ENCODE measurements at regions not wholly inside any gene's neighbourhood (a gene's known extent, or its start where the extent isn't known, plus 50 kb on each side); places are given as distances from the start of the nearest gene placed in this dataset.
"Not testable (repeated sequence)": the region's sequence is repeated elsewhere in the genome, so short reads cannot be mapped to it uniquely, and the experiment has no call there.

GRCh38 chr7:24436131-24436920, 136.9 kb upstream of the PALS2 start:
- ATAC-seq, result no peak

- no peak for ATAC-seq
Observed at GRCh38 chr7:24438232-24438631, 135.0 kb upstream of the PALS2 start.

DNA sequence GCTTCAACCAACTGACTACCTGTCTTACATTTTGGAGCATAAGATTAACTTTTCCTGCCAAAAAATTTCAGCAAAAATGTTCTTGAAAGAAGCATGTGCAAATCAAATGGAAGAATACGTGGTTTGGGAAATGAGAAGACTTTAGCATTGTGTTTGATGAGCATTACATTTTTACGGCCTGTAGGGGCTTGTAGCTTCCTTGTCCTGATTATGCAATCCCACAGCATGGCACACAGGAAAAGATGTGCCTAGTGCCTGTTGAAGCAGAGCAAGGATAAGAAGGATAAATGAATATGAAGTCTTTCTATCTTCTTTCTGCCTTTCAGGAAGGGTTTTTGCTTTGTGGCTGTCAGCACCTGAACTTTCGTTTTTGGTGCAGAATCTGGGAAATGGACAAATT, 134.1 kb upstream of the PALS2 start:
- not testable (repeated sequence) for ATAC-seq

GRCh38 chr7:24440892-24441291, 132.4 kb upstream of the PALS2 start:
- ATAC-seq, result no peak

DNA sequence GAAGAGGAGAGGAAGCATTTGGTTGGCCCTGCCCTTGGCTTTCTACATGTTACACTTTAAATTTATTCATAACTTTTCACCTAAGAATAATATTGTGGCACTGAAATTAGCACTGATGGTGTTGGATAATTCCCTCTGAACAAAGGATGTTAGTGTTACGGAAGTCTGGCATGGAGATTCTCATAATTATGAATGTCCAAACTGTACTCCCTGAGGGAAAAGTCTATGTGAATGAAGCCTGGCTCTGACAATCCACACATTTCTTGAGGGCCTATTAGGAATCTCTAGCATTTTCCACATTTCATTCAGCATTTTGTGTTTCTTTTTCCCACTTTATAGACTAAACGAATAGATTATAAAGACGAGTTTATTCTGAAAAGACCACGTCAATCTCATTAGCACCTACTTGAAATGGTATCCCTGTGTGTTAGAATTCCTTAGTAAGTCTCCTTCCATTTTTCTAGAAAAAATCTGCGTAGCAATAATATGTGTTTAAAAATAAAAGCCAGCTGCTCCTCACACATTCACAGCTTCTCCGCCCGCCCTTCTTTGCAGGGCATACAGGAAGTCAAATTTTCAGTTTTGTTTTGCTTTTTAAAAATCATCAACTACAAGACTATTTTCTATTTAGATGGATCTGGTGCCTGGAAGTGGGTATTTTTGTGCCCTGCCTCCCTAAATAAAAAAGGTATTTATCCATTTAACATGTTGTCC, 131.8 kb upstream of the PALS2 start:
- no peak for ATAC-seq

- ATAC-seq, result no peak
Observed at GRCh38 chr7:24442170-24442777, 131.0 kb upstream of the PALS2 start.

DNA sequence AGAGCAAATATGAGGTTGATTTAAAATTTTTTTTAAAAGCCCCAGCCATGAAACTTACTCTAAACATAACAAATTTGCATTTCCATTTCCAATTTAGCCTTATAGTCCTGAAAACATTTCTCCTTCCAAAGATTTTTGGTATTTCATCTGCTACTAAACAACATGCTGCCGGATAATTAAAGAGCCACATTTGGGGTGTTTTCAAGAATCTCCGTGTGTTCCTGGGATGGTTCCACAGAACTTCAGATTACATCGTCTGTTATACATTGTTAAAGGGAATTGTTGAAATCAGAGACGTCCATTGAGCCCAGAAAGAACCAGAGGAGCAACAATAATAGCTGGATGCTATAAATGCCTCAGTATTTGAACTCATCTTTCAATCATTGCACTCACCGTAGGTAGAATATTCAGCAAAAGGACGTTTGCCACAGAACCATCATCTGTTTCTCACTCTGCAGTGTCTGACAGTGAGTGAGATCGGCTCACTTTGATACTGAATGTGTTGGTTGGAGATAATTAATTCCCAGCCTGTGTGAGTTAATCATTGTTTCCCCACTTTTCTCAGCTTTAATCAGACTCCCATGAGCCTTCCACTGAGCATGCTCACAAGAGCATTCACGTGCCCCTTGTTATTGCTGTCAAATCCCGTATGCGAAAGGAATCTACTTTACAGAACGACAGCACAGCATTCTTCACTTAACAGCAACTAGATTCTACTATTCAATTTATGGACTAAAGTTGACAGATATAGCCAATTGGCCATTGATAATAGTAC, 128.4 kb upstream of the PALS2 start:
- no peak for ATAC-seq

- no peak for ATAC-seq
Observed at GRCh38 chr7:24448038-24448437, 125.2 kb upstream of the PALS2 start.

DNA sequence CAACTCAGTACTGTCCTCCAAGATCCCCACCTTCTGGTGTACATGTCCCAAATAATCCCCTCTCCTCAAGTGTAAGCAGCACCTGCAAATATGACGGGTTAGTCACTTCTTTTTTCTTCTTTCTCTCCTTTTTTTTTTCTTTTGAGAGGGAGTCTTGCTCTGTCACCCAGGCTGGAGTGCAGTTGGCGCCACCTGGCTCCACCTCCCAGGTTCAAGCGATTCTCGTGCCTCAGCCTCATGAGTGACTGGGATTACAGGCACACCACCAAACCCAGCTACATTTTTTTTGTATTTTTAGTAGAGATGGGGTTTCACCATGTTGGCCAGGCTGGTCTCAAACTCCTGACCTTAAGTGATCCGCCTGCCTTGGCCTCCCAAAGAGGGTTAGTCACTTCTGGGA, 123.8 kb upstream of the PALS2 start:
- ATAC-seq, result not testable (repeated sequence)

DNA sequence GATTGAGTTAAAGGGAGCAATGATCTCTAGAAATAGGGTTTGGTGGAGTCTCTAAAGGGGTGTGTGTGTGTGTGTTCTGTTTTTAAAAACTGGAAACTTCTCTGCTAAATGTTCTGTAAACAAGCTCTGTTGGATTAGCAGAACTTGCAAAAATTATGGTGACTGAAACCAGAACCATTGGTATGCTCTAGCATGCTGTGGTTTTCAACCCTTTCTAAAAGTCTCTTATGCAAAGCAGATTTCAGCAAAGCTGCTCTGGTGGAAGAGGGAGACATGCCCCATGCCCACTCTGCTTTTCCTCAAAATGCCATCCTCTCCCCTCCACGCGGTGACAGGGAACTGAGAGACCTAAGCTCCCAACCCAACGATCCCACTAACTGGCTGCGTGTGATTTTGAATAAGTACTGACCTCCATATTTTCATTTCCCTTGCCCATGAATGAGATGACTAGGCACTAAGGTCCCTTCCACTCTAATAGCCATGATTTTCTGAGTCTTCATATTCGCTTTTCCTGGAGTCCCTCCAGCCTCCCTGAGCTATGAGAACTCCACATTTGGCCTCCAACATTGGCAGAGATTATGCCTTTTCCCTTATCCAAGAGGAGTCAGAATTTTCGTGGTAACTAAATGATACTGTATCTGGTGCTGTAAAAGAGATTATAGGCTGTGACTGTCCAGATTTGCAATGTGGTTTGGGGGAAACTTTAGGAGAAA, 117.3 kb upstream of the PALS2 start:
- no peak for ATAC-seq

- ATAC-seq, result no peak
Observed at GRCh38 chr7:24456526-24457218, 116.6 kb upstream of the PALS2 start.

DNA sequence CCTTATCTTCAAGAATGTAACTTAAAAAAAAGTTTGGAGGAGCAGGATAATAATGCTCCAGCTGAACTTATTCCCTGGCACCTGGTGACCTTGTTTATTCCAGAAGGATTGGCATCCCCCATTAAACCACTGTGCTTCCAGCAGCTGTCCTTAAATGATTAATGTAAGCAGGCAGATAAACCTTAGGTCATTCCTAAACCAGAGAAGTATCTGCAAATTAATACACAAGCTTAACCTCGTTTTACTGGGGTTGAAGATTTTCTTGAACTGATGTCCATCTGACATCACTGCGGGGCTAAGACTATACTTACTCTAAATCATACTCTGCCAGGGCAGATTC, 116.1 kb upstream of the PALS2 start:
- no peak for ATAC-seq

GRCh38 chr7:24462117-24462516, 111.1 kb upstream of the PALS2 start:
- no peak for ATAC-seq

- no peak for ATAC-seq
Observed at GRCh38 chr7:24462984-24463383, 110.3 kb upstream of the PALS2 start.

DNA sequence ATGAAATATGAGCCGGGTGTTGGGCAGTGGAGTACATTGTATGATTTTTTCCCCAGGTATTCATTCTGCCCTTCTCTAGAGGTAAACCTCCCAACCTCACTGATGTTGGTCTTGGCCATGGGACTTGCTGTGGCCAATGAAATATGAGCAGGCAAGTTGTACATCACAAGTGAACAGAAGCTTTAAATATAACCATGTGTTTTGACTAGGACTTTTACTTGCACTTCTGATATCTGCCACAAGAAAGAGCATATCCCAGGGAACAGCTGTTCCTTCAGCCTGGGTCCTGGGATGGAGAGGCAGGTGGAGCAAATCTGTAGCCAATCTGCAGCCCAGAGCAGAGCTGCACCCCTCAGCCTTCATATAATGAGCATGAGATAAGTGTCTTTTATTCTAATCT, 109.8 kb upstream of the PALS2 start:
- no peak for ATAC-seq

GRCh38 chr7:24464861-24465260, 108.4 kb upstream of the PALS2 start:
- no peak for ATAC-seq

GRCh38 chr7:24466168-24466768, 107.0 kb upstream of the PALS2 start:
- no peak for ATAC-seq

- no peak for ATAC-seq
Observed at GRCh38 chr7:24469118-24469517, 104.1 kb upstream of the PALS2 start.

GRCh38 chr7:24472093-24472492, 101.2 kb upstream of the PALS2 start:
- ATAC-seq, result peak in 1 of 2 donors; percentile 38

DNA sequence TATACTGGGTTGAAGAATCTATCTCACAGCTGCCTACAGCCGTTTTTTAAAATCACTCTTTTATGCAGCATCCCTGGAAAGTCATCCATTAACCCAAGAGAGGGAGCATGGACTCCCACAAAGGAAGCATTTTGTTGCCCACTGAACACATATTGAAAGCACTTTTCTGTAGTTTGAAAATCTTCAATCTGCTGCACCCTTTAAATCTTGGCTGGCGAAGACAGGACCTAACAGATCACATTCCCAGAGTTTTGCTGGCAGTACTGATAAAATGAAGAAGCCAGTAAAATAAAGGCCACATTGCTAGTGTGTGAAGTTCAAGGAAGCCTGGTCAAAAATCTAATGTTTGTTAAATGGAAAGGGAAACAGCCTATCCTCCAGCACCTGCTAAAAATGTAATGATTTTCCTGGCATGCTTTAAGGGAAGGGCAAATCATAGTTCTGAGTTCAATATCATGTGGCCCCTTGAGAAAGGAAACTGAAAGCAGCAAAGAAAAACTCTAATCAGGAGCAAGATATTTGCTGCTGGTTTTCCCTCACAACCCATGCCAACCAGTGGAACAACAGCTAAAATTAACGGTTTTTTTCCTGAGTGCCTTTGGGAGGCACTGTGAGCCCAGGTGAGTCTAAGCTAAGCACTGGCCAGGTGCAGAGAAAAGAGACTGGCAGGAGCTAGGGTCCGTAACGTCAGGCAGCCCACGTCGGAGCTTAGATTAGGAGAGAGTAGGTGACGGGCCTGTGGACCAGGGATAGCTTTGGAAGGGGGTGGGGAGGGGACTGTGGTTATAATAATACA, 97.9 kb upstream of the PALS2 start:
- ATAC-seq, result no peak

DNA sequence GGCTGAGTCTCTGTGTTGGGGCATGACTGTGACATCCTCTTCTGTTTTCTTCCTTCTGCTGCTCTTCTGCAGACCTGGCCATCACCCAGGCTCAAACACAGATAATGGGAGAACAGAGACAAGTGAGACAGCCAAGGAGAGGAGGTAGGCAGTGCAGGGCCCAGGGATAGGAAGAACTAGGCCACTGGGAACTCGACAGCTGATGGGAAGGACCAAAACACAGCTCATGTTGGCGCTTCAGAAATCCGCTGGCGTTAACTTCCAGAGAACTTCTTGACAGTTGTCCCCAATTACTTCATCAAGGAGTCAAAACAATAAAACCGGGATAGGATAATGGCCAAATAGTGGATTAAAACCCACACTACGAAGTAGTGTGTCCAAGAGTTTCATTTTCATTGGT, 97.0 kb upstream of the PALS2 start:
- no peak for ATAC-seq

Data from activated CD4-positive, CD25-positive, alpha-beta regulatory T cell treated with anti-CD3 and anti-CD28 coated beads, Interleukin-2, amount 50 U/mL, for 24 hours (primary cell).